Posterior cingulate gyrus (tissue), 11 donors: ENCODE measurements at regions not wholly inside any gene's neighbourhood (a gene's known extent, or its start where the extent isn't known, plus 50 kb on each side); places are given as distances from the start of the nearest gene placed in this dataset.
A peak's percentile ranks its signal among the peaks of the same experiment; 100 is the strongest.

Source experiments
- DNase-seq, 10 donors: peaks; one replicate each; pipeline versions ENCODE4 v3.0.0 to v3.0.0-alpha.2; 2020 to 2021; ENCODE audit warnings: mixed read lengths in 3 of 10
- intact Hi-C: fragments of 100-400 bp; cut with DNase I; formaldehyde crosslinking; loops from one replicate; pipeline ENCODE4 v1.15.1; 2023

DNA sequence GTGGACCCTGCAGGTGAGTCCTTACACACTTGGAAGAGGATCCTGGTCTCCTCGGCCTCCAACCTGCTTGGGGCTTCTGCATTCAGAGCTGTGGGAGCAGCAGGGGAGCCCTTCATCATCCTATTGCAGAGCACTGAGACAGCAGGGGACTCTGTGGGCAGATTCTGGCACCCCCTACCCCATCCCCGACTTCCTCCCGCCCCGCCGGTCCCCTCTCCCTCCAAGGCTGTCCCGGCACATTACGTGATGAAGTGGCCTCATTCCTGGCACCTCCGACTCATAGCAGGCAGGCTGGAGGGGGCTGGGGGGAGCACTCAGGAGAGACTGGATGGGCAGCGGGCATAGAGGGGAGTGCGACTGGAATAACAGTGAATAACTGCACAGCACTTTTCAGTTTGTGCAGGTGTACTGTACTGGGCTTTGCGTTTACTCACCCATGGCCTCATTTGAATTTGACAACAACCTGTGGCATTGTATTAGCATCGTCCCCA lies 394.1 kb downstream of the MATN1 start:
- peak in 1 of 10 donors; percentile 51 for DNase-seq
- intact Hi-C loops = no loop called here

DNA sequence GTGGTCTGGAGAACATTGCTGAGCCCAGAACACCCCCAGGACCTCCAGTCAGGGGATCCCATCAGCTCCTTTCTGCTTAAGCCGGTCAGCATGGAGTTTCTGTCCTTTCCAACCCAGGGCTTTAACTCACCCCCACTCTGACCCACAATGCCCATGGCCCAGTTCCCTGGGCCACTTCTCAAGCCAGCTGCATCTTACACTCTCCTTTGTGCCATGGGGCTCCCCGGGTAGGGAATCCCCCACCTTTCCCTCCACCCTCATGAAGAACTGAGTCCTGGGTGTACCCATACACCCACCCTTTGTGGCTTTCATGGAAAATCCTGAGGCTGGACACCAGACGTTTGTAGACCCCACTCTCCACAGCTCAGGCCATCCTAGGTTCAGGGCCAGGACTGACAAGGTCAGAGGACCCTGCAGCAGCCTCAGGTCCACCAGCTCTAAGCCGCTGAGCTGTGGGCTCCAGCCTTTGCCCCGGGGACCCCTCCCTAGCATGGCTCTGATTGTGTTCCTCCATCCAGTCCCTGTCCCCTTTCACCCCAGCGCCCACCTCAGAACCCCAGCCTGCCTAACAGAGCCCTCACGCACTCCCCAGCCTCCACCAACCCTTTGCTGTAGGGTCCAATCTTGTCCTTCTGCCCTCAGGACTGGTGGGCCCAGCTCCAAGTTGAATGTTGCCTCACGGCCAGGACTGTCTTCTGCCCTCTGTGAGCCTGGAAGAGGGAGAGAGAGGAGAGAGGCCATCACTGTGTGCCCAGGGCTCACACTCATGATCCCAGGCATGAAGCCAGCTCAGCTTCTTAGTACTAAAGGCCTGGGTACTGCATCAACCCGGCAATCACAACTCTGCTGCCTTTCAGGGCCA lies 394.8 kb downstream of the MATN1 start:
- intact Hi-C loops = no loop called here
- peak in 1 of 10 donors; percentile 63 for DNase-seq

DNA sequence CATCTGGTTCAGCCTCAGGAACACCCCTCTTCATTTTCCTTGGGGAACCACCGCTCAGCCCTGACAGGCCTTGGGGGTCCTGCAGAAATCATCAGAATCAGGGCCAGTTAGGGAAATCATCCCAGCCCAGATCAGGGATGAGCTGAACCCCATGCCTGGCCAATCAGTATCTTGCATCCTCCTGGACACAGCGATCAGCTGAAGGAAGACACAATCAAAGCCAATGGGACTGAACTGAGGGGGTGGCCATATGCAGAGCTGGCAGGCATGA lies 395.4 kb downstream of the MATN1 start:
- DNase-seq = no peak
- intact Hi-C loops = no loop called here

GRCh38 chr1:30327370-30328099 lies 395.9 kb downstream of the MATN1 start:
- intact Hi-C loops = no loop called here
- peak in 1 of 10 donors; percentile 59 for DNase-seq

GRCh38 chr1:30325999-30326398 lies 397.4 kb downstream of the MATN1 start:
- DNase-seq = no peak
- intact Hi-C loops = no loop called here

- intact Hi-C loops = no loop called here
These were observed 398.1 kb downstream of the MATN1 start for GRCh38 chr1:30325085-30325935.

GRCh38 chr1:30324251-30325084 lies 398.9 kb downstream of the MATN1 start:
- intact Hi-C loops = no loop called here
- no peak for DNase-seq

More at GRCh38 chr1:30325085-30325935, 398.1 kb downstream of the MATN1 start:
- DNase-seq = peak in 1 of 10 donors; percentile 59

DNA sequence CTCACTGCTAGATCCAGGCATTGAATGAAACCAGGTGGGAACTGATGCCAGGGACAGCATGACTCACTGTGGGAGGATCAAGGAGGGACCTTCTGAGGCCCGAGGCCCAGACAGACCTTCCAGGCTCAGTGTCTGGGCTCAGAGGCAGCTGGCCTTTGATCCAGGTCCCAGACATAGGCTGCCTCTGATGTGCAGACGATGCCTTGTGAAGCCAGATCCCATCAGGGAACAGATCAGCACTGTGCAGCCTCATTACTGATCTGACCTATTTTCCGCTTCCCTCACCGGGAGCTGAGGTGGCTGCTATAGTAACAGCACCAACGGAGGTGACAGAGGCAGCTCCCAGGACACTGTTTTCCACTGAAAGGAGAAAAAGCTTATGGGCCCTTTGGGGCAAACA lies 399.5 kb downstream of the MATN1 start:
- DNase-seq = peak in 1 of 10 donors; percentile 69
- intact Hi-C loops = no loop called here

DNA sequence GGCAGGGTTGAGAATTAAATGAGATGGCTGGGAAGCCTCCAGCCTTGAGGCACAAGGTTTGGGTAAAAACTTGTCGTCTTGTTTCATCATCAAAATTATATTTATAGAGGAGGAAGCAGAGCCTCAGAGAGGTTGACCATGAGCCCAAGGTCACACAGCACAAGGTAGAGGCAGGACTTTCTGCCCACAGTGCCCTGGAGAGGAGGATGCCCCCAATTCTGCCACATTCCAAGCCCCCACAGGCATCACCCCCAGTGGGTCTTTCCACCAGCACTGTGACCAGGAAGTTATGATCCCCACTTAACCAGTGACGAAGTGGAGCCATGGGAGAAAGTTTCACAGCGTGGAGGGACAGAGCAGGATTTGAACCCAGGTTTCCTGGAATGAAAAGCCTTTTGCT lies 400.0 kb downstream of the MATN1 start:
- intact Hi-C loops = no loop called here
- DNase-seq = no peak

DNA sequence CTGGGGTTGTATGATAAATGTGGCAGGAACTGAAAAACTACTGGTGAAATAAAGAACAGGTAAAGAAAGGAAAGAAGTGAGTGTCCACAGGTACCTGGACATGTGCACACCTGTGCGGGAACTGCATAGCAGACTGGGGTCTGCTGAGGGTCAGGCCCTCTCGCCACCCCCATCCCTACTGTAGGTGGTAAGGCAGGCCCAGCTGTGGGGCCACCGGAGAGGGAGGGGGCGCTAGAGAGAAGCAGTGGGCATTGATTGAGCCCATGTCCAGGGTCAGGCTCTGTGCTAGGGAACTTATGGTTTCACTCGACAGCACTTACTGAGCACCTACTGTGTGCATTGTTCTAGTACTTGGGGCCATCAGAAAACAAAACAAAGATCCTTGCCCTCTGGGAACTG lies 400.5 kb downstream of the MATN1 start:
- DNase-seq = no peak
- intact Hi-C loops = no loop called here

- intact Hi-C loops = no loop called here
- DNase-seq = peak in 1 of 10 donors; percentile 54
These were observed 401.2 kb downstream of the MATN1 start for GRCh38 chr1:30321996-30322858.

DNA sequence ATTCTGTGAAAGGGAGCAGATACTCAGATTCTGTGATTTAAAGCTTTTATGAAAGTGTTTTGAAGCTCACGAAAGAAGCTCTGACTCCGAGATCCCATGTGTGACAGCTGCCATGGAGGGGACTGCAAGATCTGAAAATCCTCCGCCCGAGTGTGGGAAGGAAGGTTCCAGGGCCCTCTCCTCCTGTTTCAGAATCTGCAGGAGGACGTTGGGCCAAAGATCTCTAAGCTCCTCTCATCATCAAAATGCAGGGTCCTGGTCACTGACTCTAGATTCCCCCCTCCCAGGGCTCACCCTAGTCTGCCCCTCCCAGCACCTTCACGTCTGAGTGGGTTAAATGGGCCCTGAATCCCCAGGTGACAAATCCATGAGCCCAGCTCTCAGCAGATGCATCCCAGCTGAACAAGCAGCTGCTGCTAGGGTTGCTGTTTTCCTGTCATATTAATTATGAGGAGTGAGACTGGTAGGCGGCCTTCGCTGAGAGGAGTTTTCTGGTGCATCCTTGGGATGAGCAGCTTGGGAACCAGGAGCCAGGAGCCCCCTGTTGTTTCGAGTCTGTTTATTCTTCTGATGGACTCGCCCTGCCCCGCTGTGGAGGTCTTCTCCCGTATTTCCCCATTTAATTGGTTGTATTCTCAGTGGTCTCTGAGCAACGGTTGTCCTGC lies 402.0 kb downstream of the MATN1 start:
- no peak for DNase-seq
- intact Hi-C loops = no loop called here

- intact Hi-C loops = no loop called here
- DNase-seq = peak in 2 of 10 donors; percentile 32 to 61
These were observed 402.8 kb downstream of the MATN1 start for GRCh38 chr1:30320581-30320890.

DNA sequence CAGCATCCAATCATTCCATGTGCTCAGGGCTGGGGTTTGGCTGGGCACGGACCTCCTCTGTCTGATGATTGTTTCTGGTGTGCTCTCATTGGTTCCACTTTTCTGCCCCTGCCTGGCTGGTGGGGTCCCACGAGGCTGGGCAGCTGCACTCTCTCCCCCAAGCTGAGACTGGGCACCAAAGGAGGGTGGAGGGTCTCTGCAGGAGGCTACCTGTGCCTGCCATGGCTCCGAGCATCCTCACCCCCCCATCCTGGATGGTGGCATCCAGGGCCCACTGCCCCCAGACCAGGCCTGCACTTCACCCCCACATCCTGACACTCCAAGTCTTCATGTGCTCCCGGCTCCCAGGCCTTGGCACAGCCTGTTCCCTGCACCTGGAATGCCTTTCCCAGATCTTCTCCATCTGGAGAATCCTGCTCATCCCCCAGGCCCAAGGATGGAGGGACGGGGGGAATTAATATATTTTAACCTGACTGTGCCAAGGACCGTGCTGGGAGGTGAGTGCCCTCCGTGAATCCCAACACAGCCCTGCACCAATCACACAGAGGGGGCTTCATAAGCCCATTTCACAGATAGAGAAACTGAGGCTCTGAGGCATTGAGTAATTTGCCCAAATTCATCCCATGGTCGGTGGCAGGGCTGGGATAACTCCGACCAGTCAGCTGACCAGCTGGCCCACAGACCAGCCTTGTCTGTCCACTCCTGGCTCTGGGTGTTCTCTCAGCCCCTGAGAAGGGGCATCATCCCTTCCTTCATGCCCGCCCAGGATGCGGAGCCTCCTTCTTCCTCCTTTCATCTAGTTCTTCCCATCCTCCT lies 403.4 kb downstream of the MATN1 start:
- DNase-seq = peak in 2 of 10 donors; percentile 47 to 49
- intact Hi-C loops = no loop called here

DNA sequence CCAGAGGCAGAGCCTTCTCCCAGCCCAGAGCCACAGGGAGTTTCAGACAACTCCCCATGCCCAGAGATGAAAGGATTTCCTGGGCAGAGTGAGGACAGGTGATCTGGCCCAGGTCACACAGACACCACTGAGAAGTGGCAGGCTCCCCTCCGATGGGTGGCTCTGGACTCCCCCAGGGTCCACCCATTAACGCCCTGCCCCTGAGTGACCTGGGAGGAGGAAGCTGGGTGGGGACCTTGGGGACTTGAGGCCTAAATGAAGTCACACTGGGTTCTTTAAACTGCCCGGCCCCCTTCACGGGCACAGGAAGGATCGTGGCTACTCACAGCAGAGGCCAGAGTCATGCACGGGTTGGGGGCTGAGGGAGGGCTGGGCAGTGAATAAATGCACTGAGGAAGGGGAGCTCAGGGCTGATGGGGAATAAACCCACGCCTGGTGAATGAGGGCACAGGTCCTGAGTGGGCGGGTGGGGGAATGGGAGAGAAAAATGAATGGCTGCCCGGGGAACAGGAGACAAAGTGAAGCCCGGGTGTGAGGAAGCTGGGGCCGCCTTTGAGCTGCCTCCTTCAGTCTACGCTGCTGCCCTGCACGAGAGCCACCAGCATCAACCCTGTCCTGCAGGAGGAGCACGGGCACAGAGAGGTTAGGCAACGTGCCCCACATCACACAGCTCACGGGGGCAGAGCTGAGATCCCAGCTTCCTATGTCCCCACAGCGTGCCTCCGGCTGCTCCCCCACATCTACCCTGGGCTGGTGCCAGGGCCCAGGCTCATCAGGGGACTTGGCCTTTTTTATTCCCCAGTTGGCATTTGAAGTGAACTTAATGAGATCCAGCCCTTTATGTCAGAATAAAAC lies 404.3 kb downstream of the MATN1 start:
- intact Hi-C loops = no loop called here
- peak in 2 of 10 donors; percentile 27 to 42 for DNase-seq

GRCh38 chr1:30318413-30318812 lies 405.0 kb downstream of the MATN1 start:
- DNase-seq = peak in 1 of 10 donors; percentile 24
- intact Hi-C loops = no loop called here

DNA sequence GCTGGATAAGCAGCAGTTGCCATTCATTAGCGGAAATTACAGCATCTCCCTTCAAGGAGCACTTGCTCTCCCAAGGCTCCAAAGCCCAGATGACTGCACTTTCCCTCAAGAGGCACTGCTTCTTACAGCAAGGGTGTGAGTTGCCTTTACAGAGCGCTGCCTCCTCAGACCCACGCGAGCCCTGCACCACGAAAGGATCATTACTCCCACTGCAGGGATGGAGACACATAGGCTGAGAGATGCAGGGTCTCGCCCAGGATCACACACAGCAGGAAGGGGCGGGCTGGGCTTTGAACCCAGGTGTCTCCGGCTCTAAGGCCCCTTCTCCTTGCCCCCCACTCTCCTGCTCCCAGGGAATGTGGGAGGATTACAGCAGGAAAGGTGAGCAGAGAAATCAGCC lies 405.5 kb downstream of the MATN1 start:
- DNase-seq = peak in 1 of 10 donors; percentile 12
- intact Hi-C loops = no loop called here
